ENCODE measurements at regions not wholly inside any gene's neighbourhood (a gene's known extent, or its start where the extent isn't known, plus 50 kb on each side); places are given as distances from the start of the nearest gene placed in this dataset.

- ChIA-PET POLR2A (no interaction called here), CTCF (no interaction called here)
- no peak for TF ChIP-seq KLF7 (tag by site-specific recombination; IDR thresholded peaks at IDR 0.05; ENCODE audit: borderline replicate concordance)
- Histone ChIP-seq H3K9me3 (ENCODE audit: control insufficient read depth, insufficient read depth, low read depth, low read length) (no peaks in the 10 kb centered on the region), H3K27ac (ENCODE audit: extremely low read depth, low read depth, low read length) (no peak overlapping the region), H3K4me3 (ENCODE audit: low read depth, low read length) (no peak overlapping the region), H3K36me3 (ENCODE audit: control insufficient read depth in 2 of 2, insufficient read depth in 1 of 2, low read length in 2 of 2) (no peaks in the 10 kb centered on the region), H3K4me1 (ENCODE audit: control insufficient read depth, insufficient read depth, low read length) (no peaks in the 10 kb centered on the region)
These were observed 1007.4 kb upstream of the NOVA1 start for GRCh38 chr14:27605282-27605681.

DNA sequence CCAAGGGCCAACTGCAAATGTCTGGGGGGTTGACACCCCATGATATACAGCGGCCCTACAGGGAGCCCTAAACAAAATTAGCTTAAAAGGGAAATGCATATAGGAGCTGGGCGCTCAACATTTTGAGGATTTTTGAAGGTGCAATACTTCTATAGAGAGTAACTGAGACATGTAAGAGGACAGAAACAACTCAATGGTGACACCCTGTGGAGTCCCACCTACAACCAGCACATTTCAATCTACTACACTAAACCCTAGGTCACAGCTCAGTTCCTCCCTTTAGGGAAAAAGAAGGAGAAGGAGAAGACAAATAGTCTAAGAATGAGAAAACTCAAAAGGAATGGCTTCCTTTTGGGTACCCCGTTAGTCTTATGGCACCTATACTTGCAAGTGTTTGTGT lies 1010.5 kb upstream of the NOVA1 start:
- no peak for TF ChIP-seq SCRT1 (tag by site-specific recombination; IDR thresholded peaks at IDR 0.05; ENCODE audit: borderline replicate concordance)
- TF ChIP-seq ZNF26 (tag by site-specific recombination; IDR thresholded peaks at IDR 0.05), result no peak
- no peak for TF ChIP-seq ZNF426 (tag by site-specific recombination; IDR thresholded peaks at IDR 0.05)
- TF ChIP-seq ZNF416 (tag by site-specific recombination; IDR thresholded peaks at IDR 0.05), result no peak
- no peak for TF ChIP-seq ZNF629 (tag by site-specific recombination; IDR thresholded peaks at IDR 0.05)
- TF ChIP-seq, protein P1, sequence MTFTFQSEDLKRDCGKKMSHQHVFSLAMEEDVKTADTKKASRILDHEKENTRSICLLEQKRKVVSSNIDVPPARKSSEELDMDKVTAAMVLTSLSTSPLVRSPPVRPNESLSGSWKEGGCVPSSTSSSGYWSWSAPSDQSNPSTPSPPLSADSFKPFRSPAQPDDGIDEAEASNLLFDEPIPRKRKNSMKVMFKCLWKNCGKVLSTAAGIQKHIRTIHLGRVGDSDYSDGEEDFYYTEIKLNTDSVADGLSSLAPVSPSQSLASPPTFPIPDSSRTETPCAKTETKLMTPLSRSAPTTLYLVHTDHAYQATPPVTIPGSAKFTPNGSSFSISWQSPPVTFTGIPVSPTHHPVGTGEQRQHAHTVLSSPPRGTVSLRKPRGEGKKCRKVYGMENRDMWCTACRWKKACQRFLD (tag by site-specific recombination; IDR thresholded peaks at IDR 0.05), result no peak
- no peak for TF ChIP-seq YY2 (tag by site-specific recombination; IDR thresholded peaks at IDR 0.05)
- no peak for TF ChIP-seq BCL11A (tag by site-specific recombination; IDR thresholded peaks at IDR 0.05; ENCODE audit: low read depth)
- TF ChIP-seq GLI4 (tag by site-specific recombination; IDR thresholded peaks at IDR 0.05), result no peak
- no peak for TF ChIP-seq ZBTB10 (tag by site-specific recombination; IDR thresholded peaks at IDR 0.05)
- no peak for TF ChIP-seq ZNF777 (tag by site-specific recombination; IDR thresholded peaks at IDR 0.05; ENCODE audit: borderline replicate concordance)
- H3K27ac ChIP-seq (ENCODE audit: extremely low read depth, low read depth, low read length), result no peak overlapping the region
- H3K9me3 ChIP-seq (ENCODE audit: control insufficient read depth, insufficient read depth, low read depth, low read length), result no peaks in the 10 kb centered on the region
- no peak overlapping the region for H3K4me3 ChIP-seq (ENCODE audit: low read depth, low read length)
- H3K36me3 ChIP-seq (ENCODE audit: control insufficient read depth in 2 of 2, insufficient read depth in 1 of 2, low read length in 2 of 2), result no peaks in the 10 kb centered on the region
- no peaks in the 10 kb centered on the region for H3K4me1 ChIP-seq (ENCODE audit: control insufficient read depth, insufficient read depth, low read length)
- POLR2A ChIA-PET, result no interaction called here
- CTCF ChIA-PET, result interaction anchor here (0.6 kb wide), 1 partner anchor 94 kb away, joined by 3 read pairs; no protein-coding TSS in a partner anchor

GRCh38 chr14:27612121-27612520 lies 1014.3 kb upstream of the NOVA1 start:
- ChIA-PET CTCF (no interaction called here), POLR2A (no interaction called here)
- Histone ChIP-seq H3K4me1 (ENCODE audit: control insufficient read depth, insufficient read depth, low read length) (no peaks in the 10 kb centered on the region), H3K27ac (ENCODE audit: extremely low read depth, low read depth, low read length) (no peak overlapping the region), H3K36me3 (ENCODE audit: control insufficient read depth in 2 of 2, insufficient read depth in 1 of 2, low read length in 2 of 2) (no peaks in the 10 kb centered on the region), H3K9me3 (ENCODE audit: control insufficient read depth, insufficient read depth, low read depth, low read length) (no peaks in the 10 kb centered on the region), H3K4me3 (ENCODE audit: low read depth, low read length) (no peak overlapping the region)
- TF ChIP-seq ZNF449 (tag by site-specific recombination; IDR thresholded peaks at IDR 0.05), result no peak
- TF ChIP-seq KLF7 (tag by site-specific recombination; IDR thresholded peaks at IDR 0.05; ENCODE audit: borderline replicate concordance), result no peak
- no peak for TF ChIP-seq ZNF514 (tag by site-specific recombination; IDR thresholded peaks at IDR 0.05)
- TF ChIP-seq ZNF626 (tag by site-specific recombination; IDR thresholded peaks at IDR 0.05), result no peak

Measured in HEK293 (cell line).